Mucosa of stomach (tissue), 1 donor: ENCODE measurements at regions not wholly inside any gene's neighbourhood (a gene's known extent, or its start where the extent isn't known, plus 50 kb on each side); places are given as distances from the start of the nearest gene placed in this dataset.

Experiments used
- H3K27me3 ChIP-seq: one replicate; pipeline ENCODE4 v1.7.0; 2013; ENCODE audit warnings: mild to moderate bottlenecking, low read length; ENCODE audit not compliant: control insufficient read depth, insufficient read depth
- H3K36me3 ChIP-seq: one replicate; pipeline ENCODE4 v1.7.0; 2013; ENCODE audit warnings: low read length; ENCODE audit not compliant: control insufficient read depth, insufficient read depth
- H3K4me1 ChIP-seq: one replicate; pipeline ENCODE4 v1.7.0; 2013; ENCODE audit warnings: mild to moderate bottlenecking, low read length; ENCODE audit not compliant: control insufficient read depth, insufficient read depth
- H3K4me3 ChIP-seq: one replicate; pipeline ENCODE4 v1.7.0; 2013; ENCODE audit warnings: low read length
- H3K9ac ChIP-seq: one replicate; pipeline ENCODE4 v1.7.0; 2013; ENCODE audit warnings: mild to moderate bottlenecking, low read length, moderate library complexity
- H3K9me3 ChIP-seq: one replicate; pipeline ENCODE4 v1.7.0; 2013; ENCODE audit warnings: mild to moderate bottlenecking, low read length, moderate library complexity; ENCODE audit not compliant: control insufficient read depth
- donor health status: Pancreatic carcinoma.

DNA sequence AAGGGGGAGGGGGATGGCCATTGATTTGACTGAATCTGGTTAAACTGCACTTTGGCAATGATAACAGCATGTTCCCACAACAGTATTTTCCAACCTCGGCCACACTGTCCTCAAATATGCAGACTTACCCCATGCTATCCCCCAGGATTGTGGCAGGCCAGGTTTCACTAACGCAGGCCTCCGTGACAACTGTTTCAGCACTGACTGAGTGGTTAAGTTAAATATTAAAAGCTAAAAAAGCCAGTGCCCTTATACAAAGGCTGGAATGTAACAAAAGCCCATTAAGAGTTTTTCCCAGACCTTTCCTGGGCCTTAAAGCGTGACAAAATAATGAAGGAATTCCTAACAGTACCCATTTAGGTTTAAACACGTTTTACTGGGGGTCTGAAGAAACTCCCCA is 202.9 kb downstream of the USP25 start:
- Histone ChIP-seq H3K4me3 (no peak overlapping the region), H3K27me3 (no peaks in the 10 kb centered on the region), H3K4me1 (no peaks in the 10 kb centered on the region), H3K9ac (no peak overlapping the region), H3K36me3 (no peaks in the 10 kb centered on the region), H3K9me3 (no peaks in the 10 kb centered on the region)

DNA sequence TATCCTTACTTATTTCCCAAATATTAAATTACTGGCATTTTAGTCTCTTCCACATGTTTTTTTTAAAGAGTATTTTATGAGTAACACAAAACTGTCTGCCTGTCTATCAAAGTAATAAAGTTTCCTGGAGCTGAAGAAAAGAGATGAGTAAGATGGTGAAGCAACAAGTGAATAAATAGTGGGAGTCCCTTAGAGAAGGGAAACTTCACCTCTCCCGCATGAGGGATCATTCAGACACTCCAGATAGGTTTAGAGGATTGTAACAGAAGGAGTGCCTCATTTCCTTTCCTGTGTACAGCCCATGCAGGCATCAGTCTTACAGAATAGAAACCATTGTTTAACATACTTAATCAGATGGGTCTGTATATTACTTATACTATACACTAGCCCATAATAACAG is 205.7 kb downstream of the USP25 start:
- Histone ChIP-seq H3K4me1 (no peaks in the 10 kb centered on the region), H3K36me3 (no peaks in the 10 kb centered on the region), H3K9ac (no peak overlapping the region), H3K27me3 (no peaks in the 10 kb centered on the region), H3K4me3 (no peak overlapping the region), H3K9me3 (no peaks in the 10 kb centered on the region)

DNA sequence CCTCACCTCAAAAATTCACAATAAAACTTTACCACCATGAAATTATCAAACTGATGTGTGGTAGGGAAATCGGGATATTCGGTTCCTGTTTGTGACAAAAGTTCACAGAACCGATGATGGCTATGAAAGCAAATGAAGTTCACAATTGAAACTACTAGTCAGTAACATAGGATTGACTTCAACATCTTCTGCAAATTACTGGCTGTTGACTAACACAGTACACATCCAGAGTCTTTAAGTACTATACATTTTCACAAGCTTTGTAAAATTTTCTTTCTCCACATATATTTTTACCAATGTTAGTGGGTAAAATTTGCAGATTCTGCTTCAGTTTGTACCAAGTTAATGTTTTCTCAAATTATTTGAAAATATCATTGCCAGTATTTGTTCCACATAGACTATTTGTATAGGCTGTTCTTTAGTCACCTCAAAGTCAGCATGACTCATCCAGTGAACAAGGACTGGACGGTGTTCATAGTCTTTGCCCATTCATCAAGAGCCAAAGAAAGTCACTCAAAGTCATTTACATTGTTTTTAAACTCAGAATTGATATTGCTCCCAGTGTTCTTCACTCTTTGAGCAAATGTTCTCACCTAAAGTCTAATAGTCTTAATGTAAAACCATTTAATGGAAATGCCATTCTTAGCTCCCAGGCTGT is 213.4 kb downstream of the USP25 start:
- no peak overlapping the region for H3K9ac ChIP-seq
- no peaks in the 10 kb centered on the region for H3K4me1 ChIP-seq
- no peak overlapping the region for H3K4me3 ChIP-seq
- no peaks in the 10 kb centered on the region for H3K9me3 ChIP-seq
- no peaks in the 10 kb centered on the region for H3K36me3 ChIP-seq
- H3K27me3 ChIP-seq = no peaks in the 10 kb centered on the region

DNA sequence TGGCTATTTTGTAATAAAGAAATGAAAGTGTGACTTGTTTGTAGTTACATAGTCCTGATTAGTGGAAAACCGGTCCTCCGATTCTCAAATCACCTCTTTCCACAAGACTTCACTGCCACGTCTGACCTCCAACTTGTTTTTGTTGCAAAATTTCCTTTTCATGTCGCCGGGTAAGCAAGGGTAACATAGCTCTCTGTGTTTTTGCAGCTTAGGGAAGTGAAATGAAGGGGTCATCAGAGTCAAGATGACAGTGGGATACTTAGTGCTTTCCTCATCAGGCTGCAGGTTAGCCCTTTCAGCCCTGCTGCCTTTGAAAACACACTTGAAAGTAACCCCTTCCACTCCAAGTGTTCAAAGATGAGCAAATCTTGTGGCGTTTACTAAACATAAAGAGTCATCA is 217.9 kb downstream of the USP25 start:
- no peak overlapping the region for H3K4me3 ChIP-seq
- H3K36me3 ChIP-seq = no peaks in the 10 kb centered on the region
- H3K9me3 ChIP-seq = no peaks in the 10 kb centered on the region
- no peaks in the 10 kb centered on the region for H3K4me1 ChIP-seq
- H3K27me3 ChIP-seq = no peaks in the 10 kb centered on the region
- no peak overlapping the region for H3K9ac ChIP-seq

DNA sequence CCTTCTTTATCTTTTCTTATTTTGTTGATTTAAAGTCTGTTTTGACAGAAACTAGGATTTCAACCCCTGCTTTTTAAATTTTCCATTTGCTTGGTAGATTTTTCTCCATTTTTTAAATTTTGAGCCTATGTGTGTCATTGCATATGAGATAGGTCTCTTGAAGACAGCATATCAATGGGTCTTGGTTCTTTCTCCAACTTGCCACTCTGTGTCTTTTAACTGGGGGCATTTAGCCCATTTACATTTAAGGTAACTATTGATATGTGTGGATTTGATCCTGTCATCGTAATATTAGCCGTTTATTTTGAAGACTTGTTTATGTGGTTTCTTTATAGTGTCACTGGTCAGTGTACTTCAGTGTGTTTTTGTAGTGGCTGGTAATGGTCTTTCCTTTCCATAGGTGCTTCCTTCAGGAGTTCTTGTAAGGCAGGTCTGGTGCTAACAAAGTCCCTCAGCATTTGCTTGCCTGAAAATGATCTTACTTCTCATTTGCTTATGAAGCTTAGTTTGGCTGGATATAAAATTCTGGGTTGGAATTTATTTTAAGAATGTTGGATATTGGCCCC is 223.9 kb downstream of the USP25 start:
- Histone ChIP-seq H3K4me1 (no peaks in the 10 kb centered on the region), H3K9ac (no peak overlapping the region), H3K4me3 (no peak overlapping the region), H3K36me3 (no peaks in the 10 kb centered on the region), H3K27me3 (no peaks in the 10 kb centered on the region), H3K9me3 (no peaks in the 10 kb centered on the region)

DNA sequence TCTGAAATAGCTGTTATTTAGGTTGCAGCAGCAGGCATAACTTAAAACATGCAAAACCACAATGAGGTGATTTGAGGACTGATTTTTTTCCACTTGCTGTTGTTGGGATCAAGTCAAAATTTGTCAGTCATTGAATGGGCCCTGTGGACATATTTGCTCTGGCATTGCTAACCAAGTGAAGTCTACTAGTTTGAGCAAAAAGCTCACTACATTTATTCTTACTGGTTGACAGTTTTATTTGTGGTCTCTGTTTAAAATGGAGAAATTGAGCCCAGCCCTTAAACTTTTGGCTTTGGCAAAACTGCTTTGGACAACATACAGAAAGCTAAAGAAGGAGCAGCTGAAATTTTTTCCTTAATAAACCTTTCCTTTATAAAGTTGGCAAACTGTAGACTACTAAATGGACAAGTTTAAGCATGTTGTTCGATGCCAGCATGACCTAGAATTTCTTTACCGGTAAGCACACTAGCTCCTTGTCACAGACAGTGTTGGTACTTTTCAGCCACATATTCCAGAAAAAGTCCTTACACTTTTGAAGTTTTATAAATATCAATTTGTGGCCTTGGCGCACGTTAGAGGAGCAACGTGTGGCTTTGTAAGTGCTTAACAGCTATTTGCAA is 234.6 kb downstream of the USP25 start:
- Histone ChIP-seq H3K4me3 (no peak overlapping the region), H3K27me3 (no peaks in the 10 kb centered on the region), H3K36me3 (no peaks in the 10 kb centered on the region), H3K9ac (no peak overlapping the region), H3K4me1 (no peaks in the 10 kb centered on the region), H3K9me3 (no peaks in the 10 kb centered on the region)

DNA sequence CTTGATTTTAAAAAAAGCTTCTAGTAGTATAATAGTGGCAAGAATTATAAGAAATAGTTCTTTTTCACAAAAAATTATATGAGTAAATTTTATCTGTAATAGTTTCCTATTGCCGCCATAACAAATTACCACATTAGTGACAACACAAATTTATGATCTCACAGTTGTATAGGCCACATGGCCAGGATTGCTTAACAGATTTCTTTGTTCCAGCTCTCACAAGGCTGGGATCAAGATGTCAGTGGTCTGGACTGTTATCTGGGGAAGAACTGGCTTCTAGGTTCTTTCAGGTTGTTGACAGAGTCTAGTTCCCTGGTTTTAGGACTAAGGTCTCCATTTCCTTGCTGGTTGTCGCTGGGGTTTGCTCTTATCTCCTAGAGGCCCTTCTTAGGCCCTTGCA is 236.4 kb downstream of the USP25 start:
- no peaks in the 10 kb centered on the region for H3K27me3 ChIP-seq
- H3K9me3 ChIP-seq = no peaks in the 10 kb centered on the region
- no peaks in the 10 kb centered on the region for H3K36me3 ChIP-seq
- no peak overlapping the region for H3K9ac ChIP-seq
- no peak overlapping the region for H3K4me3 ChIP-seq
- no peaks in the 10 kb centered on the region for H3K4me1 ChIP-seq

DNA sequence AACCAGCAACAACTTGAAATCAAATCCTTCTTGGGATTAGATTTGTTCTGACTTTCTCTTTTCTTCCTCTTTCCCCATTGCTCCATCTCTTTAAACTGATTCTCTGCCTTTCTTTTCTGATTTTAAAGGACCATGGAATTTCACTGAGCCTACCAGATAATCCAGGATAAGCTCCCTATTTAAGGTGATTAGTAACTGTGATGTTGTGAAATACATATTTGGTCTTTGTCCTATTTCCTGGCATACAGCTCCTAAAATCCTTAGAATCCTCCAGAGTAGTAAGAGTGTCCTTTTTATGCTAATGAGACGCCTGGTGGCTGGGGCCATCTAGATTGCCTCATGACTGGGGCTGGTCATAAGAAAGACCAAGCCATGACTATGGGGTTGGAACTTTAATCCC is 236.9 kb downstream of the USP25 start:
- H3K27me3 ChIP-seq = no peaks in the 10 kb centered on the region
- H3K36me3 ChIP-seq = no peaks in the 10 kb centered on the region
- no peak overlapping the region for H3K9ac ChIP-seq
- H3K9me3 ChIP-seq = no peaks in the 10 kb centered on the region
- H3K4me1 ChIP-seq = no peaks in the 10 kb centered on the region
- H3K4me3 ChIP-seq = no peak overlapping the region

DNA sequence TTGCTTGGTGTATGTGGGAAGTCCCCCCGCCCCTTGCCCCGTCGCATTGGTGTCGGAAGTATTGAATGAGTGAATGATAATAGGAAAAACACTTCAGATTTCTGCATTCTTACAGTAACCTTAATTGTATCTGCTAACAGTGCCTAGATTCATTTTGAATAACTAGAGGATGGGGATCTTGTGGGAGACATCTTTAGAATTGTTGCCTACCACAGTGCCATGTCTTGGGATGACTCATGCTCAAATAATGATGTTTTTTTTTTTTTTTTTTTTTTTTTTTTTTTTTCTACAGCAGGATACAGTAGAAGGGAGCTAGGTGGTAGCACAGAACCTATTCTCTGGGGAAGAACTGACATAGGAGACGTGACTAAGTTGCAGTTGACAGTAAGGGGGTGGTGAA is 237.9 kb downstream of the USP25 start:
- H3K4me1 ChIP-seq = no peaks in the 10 kb centered on the region
- no peak overlapping the region for H3K4me3 ChIP-seq
- no peak overlapping the region for H3K9ac ChIP-seq
- H3K36me3 ChIP-seq = no peaks in the 10 kb centered on the region
- no peaks in the 10 kb centered on the region for H3K27me3 ChIP-seq
- no peaks in the 10 kb centered on the region for H3K9me3 ChIP-seq

DNA sequence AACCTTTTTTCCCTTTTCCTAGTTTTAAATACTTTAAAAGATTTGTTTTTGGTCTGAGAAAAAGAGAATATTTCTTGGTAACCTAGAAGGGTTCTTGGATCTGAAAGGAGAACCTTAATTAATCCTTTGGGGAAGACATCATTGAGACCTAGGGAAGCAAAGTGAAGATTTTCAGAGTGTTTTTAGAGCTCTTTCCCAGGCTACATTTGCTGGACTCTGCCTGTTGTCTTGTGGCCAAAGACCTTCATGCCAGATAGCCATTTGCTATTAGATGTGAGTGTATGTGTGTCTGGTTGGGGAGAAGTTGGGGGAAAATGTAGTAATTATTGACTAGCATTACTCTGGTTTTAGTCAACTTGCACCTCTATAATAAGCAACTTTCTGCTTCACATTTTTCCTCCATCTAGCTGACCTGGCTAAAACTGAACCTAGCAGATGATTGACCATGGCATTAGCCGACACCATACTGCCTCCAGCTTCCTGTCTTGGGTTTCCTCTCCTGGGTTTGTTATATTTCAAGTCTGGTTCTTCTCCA is 239.1 kb downstream of the USP25 start:
- Histone ChIP-seq H3K36me3 (no peaks in the 10 kb centered on the region), H3K9me3 (no peaks in the 10 kb centered on the region), H3K4me3 (no peak overlapping the region), H3K4me1 (no peaks in the 10 kb centered on the region), H3K27me3 (no peaks in the 10 kb centered on the region), H3K9ac (no peak overlapping the region)

DNA sequence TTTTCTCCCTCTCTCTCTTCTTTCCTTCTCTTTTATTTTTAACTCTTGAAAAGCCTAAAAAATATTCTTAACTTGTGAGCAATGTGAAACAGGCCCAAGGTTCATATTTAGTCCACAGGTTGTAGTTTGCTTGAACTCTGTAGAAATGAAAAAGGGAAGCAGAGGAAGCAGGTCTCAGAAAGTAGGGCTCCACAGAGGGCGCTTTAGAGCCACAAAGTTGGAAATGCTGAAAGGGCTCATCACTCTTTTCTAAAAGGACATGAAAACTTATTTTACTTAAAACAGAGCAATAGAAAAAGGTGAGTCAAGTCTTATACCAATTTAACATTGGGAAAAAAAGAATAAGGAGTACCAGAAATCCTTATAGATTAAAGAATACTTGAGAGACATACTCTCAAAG is 247.0 kb downstream of the USP25 start:
- Histone ChIP-seq H3K4me3 (no peak overlapping the region), H3K27me3 (no peaks in the 10 kb centered on the region), H3K4me1 (no peaks in the 10 kb centered on the region), H3K36me3 (no peaks in the 10 kb centered on the region), H3K9ac (no peak overlapping the region), H3K9me3 (no peaks in the 10 kb centered on the region)

DNA sequence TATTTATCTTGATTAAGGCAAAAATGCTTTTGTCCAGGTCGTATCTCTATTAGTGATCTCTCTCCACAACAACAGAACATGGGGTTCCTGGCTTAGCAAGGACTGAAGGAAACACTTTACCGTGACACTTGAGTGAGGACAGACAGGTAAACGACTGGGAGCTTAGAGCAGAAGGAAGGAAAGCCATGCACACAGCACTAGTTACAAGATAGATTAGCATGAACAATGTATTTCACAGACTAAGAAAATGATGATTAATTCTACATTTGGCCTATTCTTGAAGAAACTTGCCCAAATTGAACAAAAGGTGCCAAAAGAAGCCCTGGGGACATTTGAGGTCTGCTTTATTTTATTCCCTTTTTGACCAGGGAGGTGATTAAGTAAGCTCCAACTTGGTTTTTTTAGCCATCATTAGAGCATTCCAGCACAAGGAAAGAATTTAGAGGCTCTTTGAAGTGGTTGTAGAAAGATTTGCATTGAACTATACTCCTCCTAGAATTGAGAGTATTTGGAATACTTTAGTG is 248.5 kb downstream of the USP25 start:
- Histone ChIP-seq H3K9ac (no peak overlapping the region), H3K27me3 (no peaks in the 10 kb centered on the region), H3K4me1 (no peaks in the 10 kb centered on the region), H3K36me3 (no peaks in the 10 kb centered on the region), H3K4me3 (no peak overlapping the region), H3K9me3 (no peaks in the 10 kb centered on the region)
